ENCODE measurements at regions not wholly inside any gene's neighbourhood (a gene's known extent, or its start where the extent isn't known, plus 50 kb on each side); places are given as distances from the start of the nearest gene placed in this dataset.

DNA sequence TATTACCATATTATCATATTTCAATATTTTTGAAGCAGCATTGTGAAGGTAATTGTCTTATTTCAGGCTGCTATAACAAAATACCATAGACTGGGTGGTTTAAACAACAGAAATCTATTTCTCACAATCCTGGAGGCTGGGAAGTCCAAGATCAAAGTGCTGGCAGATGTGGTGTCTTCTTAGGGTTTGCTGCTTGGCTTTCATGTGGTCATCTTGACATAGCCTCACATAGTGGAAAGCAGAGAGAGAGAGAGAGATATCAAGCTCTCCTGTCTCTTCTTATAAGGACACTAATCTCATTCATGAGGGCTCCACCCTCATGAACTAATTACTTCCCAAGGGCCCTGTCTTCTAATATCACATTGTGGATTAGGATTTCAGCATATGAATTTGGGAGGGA lies 119.7 kb upstream of the NUDT6 start:
- no peak for DNase-seq
- H3K4me3 ChIP-seq, result no peak overlapping the region
- H3K4me1 ChIP-seq, result no peaks in the 10 kb centered on the region
- TF ChIP-seq, protein P1, sequence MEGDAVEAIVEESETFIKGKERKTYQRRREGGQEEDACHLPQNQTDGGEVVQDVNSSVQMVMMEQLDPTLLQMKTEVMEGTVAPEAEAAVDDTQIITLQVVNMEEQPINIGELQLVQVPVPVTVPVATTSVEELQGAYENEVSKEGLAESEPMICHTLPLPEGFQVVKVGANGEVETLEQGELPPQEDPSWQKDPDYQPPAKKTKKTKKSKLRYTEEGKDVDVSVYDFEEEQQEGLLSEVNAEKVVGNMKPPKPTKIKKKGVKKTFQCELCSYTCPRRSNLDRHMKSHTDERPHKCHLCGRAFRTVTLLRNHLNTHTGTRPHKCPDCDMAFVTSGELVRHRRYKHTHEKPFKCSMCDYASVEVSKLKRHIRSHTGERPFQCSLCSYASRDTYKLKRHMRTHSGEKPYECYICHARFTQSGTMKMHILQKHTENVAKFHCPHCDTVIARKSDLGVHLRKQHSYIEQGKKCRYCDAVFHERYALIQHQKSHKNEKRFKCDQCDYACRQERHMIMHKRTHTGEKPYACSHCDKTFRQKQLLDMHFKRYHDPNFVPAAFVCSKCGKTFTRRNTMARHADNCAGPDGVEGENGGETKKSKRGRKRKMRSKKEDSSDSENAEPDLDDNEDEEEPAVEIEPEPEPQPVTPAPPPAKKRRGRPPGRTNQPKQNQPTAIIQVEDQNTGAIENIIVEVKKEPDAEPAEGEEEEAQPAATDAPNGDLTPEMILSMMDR (IDR thresholded peaks at IDR 0.05; ENCODE audit: borderline replicate concordance), result no peak
- H3K9me3 ChIP-seq (replicated peaks), result peaks cover 33% of the 10 kb centered on the region
- peaks cover 15% of the 10 kb centered on the region for H3K36me3 ChIP-seq
- H3K27ac ChIP-seq (replicated peaks), result no peak overlapping the region
- no peaks in the 10 kb centered on the region for H3K27me3 ChIP-seq (ENCODE audit: low read depth)
- intact Hi-C loops (cut with micrococcal nuclease), result no loop called here

- intact Hi-C loops (cut with micrococcal nuclease), result no loop called here
- Histone ChIP-seq H3K27me3 (ENCODE audit: low read depth) (no peaks in the 10 kb centered on the region), H3K4me1 (no peaks in the 10 kb centered on the region), H3K4me3 (no peak overlapping the region), H3K36me3 (peaks cover 20% of the 10 kb centered on the region), H3K9me3 (replicated peaks) (peaks cover 42% of the 10 kb centered on the region), H3K27ac (replicated peaks) (no peak overlapping the region)
- TF ChIP-seq, protein P1 (IDR thresholded peaks at IDR 0.05; ENCODE audit: borderline replicate concordance), result no peak
- DNase-seq, result no peak
Measured at GRCh38 chr4:123043013-123043412, 120.6 kb upstream of the NUDT6 start.

- no peak overlapping the region for H3K4me3 ChIP-seq
- no peak overlapping the region for H3K27ac ChIP-seq (replicated peaks)
- no peak for DNase-seq
- TF ChIP-seq, protein P1 (IDR thresholded peaks at IDR 0.05; ENCODE audit: borderline replicate concordance), result no peak
- peaks cover 23% of the 10 kb centered on the region for H3K36me3 ChIP-seq
- H3K4me1 ChIP-seq, result no peaks in the 10 kb centered on the region
- H3K9me3 ChIP-seq (replicated peaks), result peaks cover 50% of the 10 kb centered on the region
- intact Hi-C loops (cut with micrococcal nuclease), result no loop called here
- no peaks in the 10 kb centered on the region for H3K27me3 ChIP-seq (ENCODE audit: low read depth)
Measured at GRCh38 chr4:123043793-123044425, 121.5 kb upstream of the NUDT6 start.

DNA sequence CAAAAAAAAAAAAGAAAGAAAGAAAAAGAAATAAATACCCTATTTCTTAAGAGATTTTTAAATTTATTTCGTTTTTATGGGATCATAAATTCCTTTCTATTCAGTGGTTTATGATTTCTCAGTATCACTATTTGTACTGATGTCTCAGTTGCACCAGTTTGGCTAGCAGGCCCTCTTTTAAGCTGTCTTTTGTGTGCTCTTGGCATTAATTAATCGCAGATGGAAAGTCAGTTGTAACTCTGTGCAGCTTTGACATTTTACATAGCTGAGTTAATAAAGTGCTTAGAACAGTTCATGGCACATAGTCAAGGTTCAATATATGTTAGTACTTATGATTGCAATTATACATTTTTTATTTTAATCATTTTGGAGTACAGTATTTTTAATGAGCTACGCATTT lies 123.7 kb upstream of the NUDT6 start:
- no peak overlapping the region for H3K27ac ChIP-seq (replicated peaks)
- no peak for DNase-seq
- H3K9me3 ChIP-seq (replicated peaks), result peaks cover 72% of the 10 kb centered on the region

DNA sequence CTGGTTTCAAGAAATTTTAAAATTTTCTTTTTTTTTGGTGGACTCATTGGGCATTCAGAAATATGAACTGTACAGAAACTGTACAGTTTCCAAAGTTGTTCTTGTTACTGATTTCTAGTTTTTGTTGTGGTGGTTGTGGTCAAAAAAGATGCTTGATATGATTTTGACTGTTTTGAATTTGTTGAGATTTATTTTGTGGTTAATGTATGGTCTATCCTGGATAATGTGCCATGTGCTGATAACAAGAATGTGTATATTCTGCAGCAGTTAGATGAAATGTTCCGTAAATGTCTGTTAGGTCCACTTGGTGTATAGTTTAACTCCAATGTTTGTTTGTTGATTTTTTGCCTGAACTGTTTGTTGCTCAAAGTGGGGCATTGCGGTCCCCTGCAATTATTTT lies 127.6 kb upstream of the NUDT6 start:
- H3K4me1 ChIP-seq, result no peaks in the 10 kb centered on the region
- TF ChIP-seq, protein P1 (IDR thresholded peaks at IDR 0.05; ENCODE audit: borderline replicate concordance), result no peak
- no peak for DNase-seq
- intact Hi-C loops (cut with micrococcal nuclease), result no loop called here
- no peak overlapping the region for H3K4me3 ChIP-seq
- H3K9me3 ChIP-seq (replicated peaks), result peaks cover 63% of the 10 kb centered on the region
- peaks cover 11% of the 10 kb centered on the region for H3K36me3 ChIP-seq
- no peak overlapping the region for H3K27ac ChIP-seq (replicated peaks)
- H3K27me3 ChIP-seq (ENCODE audit: low read depth), result no peaks in the 10 kb centered on the region

More for the DNA sequence above, 123.7 kb upstream of the NUDT6 start:
- intact Hi-C loops (cut with micrococcal nuclease), result no loop called here
- Histone ChIP-seq H3K4me1 (no peaks in the 10 kb centered on the region), H3K27me3 (ENCODE audit: low read depth) (no peaks in the 10 kb centered on the region), H3K4me3 (no peak overlapping the region), H3K36me3 (peaks cover 25% of the 10 kb centered on the region)
- TF ChIP-seq, protein P1 (IDR thresholded peaks at IDR 0.05; ENCODE audit: borderline replicate concordance), result no peak

Data from left ventricle myocardium inferior (tissue), 1 donor.